Type B pancreatic cell (in vitro differentiated cells): ENCODE measurements at regions not wholly inside any gene's neighbourhood (a gene's known extent, or its start where the extent isn't known, plus 50 kb on each side); places are given as distances from the start of the nearest gene placed in this dataset.

Source experiments
- DNase-seq: peaks from one replicate; pipeline ENCODE4 v3.0.0; 2021; ENCODE audit warnings: mixed read lengths; ENCODE audit not compliant: unreplicated experiment; ENCODE audit errors: extremely low spot score
- H3K27ac Mint-ChIP-seq: 2 replicates; pipeline ENCODE4 v1.8.0; 2021; ENCODE audit warnings: mild to moderate bottlenecking, mixed read lengths
- H3K27me3 Mint-ChIP-seq: 2 replicates; pipeline ENCODE4 v1.8.0; 2021; ENCODE audit warnings: mixed read lengths
- H3K36me3 Mint-ChIP-seq: 2 replicates; pipeline ENCODE4 v1.8.0; 2021; ENCODE audit warnings: mixed read lengths
- H3K4me1 Mint-ChIP-seq: one replicate; pipeline ENCODE4 v1.8.0; 2021; ENCODE audit warnings: mixed read lengths; ENCODE audit not compliant: unreplicated experiment
- H3K4me3 Mint-ChIP-seq: 2 replicates; pipeline ENCODE4 v1.8.0; 2021; ENCODE audit warnings: mild to moderate bottlenecking, mixed read lengths
- H3K9me3 Mint-ChIP-seq: 2 replicates; pipeline ENCODE4 v1.8.0; 2021; ENCODE audit warnings: mixed read lengths
- TF ChIP-seq, protein P1 (sequence below): fragments of 200-600 bp; sonication (generic); conservative IDR thresholded peaks from 2 replicates; pipeline ENCODE4 v1.5.0; 2021; ENCODE audit warnings: antibody characterized with exemption, mild to moderate bottlenecking

DNA sequence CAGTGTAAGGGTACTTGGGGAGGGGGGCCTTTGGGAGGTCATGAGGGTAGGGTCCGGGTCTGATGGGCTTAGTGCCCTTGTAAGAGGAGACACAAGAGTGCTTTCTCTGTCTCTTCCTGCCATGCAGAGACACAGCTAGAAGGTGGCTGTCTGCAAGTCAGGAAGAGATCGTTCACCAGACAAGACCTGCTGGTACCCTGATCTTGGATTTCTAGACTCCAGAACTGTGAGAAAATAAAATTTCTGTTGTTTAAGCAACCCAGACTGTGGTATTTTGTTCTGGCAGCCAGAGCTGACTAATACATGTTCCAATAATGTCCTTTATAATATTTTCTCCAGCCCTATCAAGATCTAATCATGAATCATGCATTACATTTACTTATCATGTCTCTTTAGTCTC, 130.0 kb upstream of the VEPH1 start:
- Mint-ChIP-seq H3K36me3 (no peaks in the 10 kb centered on the region), H3K4me3 (no peak overlapping the region), H3K4me1 (peaks cover 13% of the 10 kb centered on the region), H3K9me3 (peaks cover 11% of the 10 kb centered on the region), H3K27me3 (peaks cover 27% of the 10 kb centered on the region), H3K27ac (no peak overlapping the region)
- TF ChIP-seq, protein P1, sequence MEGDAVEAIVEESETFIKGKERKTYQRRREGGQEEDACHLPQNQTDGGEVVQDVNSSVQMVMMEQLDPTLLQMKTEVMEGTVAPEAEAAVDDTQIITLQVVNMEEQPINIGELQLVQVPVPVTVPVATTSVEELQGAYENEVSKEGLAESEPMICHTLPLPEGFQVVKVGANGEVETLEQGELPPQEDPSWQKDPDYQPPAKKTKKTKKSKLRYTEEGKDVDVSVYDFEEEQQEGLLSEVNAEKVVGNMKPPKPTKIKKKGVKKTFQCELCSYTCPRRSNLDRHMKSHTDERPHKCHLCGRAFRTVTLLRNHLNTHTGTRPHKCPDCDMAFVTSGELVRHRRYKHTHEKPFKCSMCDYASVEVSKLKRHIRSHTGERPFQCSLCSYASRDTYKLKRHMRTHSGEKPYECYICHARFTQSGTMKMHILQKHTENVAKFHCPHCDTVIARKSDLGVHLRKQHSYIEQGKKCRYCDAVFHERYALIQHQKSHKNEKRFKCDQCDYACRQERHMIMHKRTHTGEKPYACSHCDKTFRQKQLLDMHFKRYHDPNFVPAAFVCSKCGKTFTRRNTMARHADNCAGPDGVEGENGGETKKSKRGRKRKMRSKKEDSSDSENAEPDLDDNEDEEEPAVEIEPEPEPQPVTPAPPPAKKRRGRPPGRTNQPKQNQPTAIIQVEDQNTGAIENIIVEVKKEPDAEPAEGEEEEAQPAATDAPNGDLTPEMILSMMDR, result no peak
- DNase-seq, result no peak

DNA sequence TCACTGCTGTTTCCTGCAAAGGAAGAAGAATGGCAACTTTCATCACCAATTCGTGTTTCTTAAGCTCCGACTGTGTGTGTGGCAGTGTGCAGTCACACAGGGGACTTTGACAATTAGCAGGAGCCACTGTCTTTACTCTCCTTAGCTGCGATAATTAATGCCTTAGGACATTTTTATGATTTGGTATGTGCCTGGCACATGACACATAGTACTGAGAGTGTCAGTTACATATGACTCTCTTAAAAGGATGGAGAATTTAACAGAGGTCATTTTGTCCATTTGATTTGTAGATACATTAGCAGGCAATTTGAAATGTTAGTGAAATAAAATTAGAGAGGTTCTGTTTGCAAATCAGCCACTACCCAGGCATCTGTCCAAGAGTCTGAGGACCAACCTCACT, 128.9 kb upstream of the VEPH1 start:
- no peak overlapping the region for H3K4me3 Mint-ChIP-seq
- no peak overlapping the region for H3K27ac Mint-ChIP-seq
- H3K27me3 Mint-ChIP-seq, result peaks cover 27% of the 10 kb centered on the region
- TF ChIP-seq, protein P1, result no peak
- DNase-seq, result no peak
- no peaks in the 10 kb centered on the region for H3K36me3 Mint-ChIP-seq
- H3K9me3 Mint-ChIP-seq, result peaks cover 7% of the 10 kb centered on the region
- H3K4me1 Mint-ChIP-seq, result peaks cover 13% of the 10 kb centered on the region

DNA sequence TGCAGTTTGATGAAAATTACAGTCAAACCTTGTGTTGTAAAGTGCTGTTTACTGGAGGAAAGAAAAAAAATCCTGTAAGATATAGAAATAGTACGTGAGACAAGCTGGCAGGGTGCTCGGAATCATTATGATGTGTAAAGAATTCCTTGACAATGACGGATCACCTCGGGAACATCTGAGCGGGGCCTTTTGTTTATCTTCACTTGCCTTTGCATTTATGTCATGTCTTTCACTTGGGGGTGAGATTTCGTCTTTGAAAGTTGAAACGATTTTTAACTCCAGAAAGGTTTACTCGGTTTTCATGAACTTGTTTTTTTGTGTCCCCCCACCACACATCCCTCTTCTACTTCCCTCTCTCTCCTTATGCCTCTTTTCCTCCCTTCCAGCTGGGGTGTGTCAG, 128.3 kb upstream of the VEPH1 start:
- Mint-ChIP-seq H3K27ac (no peak overlapping the region), H3K27me3 (peaks cover 29% of the 10 kb centered on the region), H3K4me3 (peak overlapping the region; percentile 42), H3K36me3 (no peaks in the 10 kb centered on the region), H3K9me3 (peaks cover 4% of the 10 kb centered on the region), H3K4me1 (peaks cover 13% of the 10 kb centered on the region)
- TF ChIP-seq, protein P1, result no peak
- DNase-seq, result no peak

DNA sequence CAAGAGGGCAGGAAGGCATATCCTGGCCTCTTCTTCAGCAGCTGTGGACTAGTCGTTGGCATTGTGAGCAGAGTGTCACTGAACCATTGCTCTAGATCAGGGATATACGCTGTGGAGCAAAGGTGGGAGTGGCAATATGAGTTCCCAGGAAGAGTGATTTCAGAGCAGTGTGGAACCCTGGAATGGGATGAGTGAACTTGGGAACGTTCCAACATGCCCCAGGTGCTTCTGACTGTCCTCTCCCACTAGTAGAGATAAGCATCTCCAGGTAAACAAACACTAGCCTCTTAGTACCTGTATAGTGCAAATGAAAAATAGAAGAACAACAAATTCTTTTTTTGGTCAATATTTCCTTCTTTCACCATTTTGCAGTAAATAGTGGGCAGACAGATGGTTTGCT, 123.6 kb upstream of the VEPH1 start:
- no peak for DNase-seq
- TF ChIP-seq, protein P1, result no peak
- Mint-ChIP-seq H3K36me3 (no peaks in the 10 kb centered on the region), H3K27me3 (peaks cover 25% of the 10 kb centered on the region), H3K27ac (no peak overlapping the region), H3K9me3 (no peaks in the 10 kb centered on the region), H3K4me1 (peaks cover 9% of the 10 kb centered on the region), H3K4me3 (no peak overlapping the region)

DNA sequence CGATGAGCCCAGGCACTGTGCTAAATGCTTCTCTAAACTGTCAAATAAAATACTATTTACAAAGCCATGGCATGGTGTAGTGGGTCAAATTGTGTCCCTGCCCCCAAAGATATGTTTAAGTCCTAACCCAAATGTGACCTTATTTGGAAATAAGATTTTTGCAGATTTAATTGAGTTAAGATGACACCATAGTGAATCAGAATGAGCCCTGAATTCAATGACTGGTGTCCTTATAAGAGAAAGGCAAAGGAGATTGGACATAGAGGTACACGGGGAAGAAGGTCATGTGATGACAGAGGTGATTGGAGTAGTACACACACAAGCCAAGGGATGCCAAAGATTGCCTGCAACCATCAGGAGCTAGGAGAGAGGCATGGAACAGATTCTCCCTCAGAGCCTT, 121.6 kb upstream of the VEPH1 start:
- no peaks in the 10 kb centered on the region for H3K36me3 Mint-ChIP-seq
- no peaks in the 10 kb centered on the region for H3K4me1 Mint-ChIP-seq
- TF ChIP-seq, protein P1, result no peak
- no peak for DNase-seq
- peaks cover 21% of the 10 kb centered on the region for H3K27me3 Mint-ChIP-seq
- H3K9me3 Mint-ChIP-seq, result no peaks in the 10 kb centered on the region
- no peak overlapping the region for H3K27ac Mint-ChIP-seq
- no peak overlapping the region for H3K4me3 Mint-ChIP-seq

DNA sequence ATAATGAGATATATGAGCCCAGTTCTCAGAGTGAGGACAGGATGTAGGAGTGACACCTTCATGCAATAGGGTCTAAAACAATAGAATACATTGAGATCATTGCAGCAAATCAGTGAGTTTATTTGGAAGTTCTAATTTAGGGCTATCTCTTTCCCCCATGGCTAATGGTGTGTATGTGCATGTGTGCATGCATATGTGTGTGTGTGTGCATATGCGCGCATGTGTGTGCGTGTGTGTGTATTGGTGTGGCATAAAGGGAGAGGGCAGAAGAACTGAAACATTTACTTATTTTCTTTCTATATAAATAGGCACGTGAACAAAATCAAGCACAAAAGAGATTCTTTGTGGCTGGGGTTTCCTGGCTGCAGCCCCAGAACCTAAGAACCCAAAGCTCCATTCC, 115.7 kb upstream of the VEPH1 start:
- Mint-ChIP-seq H3K4me3 (no peak overlapping the region), H3K9me3 (no peaks in the 10 kb centered on the region), H3K27me3 (peaks cover 14% of the 10 kb centered on the region), H3K27ac (no peak overlapping the region), H3K36me3 (no peaks in the 10 kb centered on the region), H3K4me1 (peaks cover 9% of the 10 kb centered on the region)
- DNase-seq, result no peak
- TF ChIP-seq, protein P1, result no peak
